Epidermal melanocyte (primary cell): ENCODE measurements at regions not wholly inside any gene's neighbourhood (a gene's known extent, or its start where the extent isn't known, plus 50 kb on each side); places are given as distances from the start of the nearest gene placed in this dataset.
"Not testable (repeated sequence)": the region's sequence is repeated elsewhere in the genome, so short reads cannot be mapped to it uniquely, and the experiment has no call there.

ENCODE experiments used
- DNase-seq: peaks from one replicate; pipeline ENCODE4 v3.0.0; 2011; ENCODE audit warnings: low spot score; ENCODE audit not compliant: insufficient read length

DNA sequence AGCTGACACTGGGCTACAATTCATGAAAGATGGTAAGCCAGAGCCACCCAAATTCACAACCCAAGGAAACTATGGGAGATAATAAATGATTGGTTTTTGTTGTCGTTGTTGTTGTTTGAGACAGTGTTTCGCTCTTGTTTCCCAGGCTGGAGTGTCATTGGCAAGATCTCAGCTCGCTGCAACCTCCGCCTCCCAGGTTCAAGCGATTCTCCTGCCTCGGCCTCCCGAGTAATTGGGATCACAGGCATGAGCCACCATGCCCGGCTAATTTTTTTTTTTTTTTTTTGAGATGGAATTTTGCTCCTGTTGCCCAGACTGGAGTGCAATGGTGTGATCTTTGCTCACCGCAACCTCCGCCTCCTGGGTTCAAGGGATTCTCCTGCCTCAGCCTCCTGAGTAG, 65.9 kb upstream of the METTL9 start:
- not testable (repeated sequence) for DNase-seq

DNA sequence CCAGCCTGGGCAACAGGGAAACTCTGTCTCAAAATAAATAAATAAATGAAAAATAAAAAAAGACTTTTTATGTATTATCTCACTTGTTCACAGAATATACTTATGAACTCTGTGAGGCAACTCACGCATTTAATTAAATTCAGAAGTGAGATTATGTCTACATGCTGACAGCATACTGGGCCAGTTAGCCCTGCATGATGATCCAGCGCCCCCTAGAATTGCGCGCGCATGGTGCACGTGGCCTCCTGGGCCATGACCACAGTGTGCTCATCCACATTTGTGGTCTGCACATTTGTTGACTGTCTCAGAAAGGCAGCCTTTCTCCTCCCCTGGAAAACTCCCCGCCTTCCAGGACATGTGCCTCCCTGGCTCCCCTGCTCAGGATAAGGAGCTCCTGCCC, 64.8 kb upstream of the METTL9 start:
- not testable (repeated sequence) for DNase-seq

DNA sequence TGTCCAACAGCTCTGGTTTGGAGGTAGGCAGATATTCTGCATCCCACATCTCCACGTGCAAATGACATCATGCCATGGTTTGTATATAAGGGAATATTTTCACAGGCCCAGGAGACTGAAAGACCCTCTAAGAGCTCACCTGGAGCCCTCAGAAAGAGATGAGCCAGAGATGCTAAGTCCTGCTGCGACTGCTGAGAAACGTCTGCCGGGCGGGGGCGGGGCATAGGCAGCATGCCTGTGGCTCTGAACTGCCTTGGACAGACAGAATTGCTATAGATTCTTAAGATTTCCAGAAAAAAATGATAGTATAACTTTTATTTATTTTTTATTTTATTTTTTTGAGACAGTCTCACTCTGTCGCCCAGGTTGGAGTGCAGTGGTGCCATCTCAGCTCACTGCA, 64.2 kb upstream of the METTL9 start:
- not testable (repeated sequence) for DNase-seq

DNA sequence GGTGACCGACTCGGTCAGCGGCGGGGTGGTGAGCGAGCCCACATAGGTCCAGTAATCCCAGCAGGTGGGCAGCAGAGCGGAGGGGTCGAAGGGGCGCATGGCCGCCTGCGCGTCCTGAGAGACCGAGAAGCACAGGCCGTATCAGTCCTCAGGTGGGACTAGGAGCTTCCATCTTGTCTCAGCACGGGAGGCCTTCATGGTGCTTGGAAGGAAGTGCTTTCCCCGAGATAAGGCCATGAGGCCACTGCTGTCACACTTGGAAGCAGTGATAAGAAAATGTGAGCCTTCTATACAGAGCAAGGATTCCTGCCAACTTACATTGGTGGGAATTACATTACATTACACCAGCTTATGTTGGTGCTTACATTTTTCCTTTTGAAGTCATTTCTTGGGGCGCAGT, 62.6 kb upstream of the METTL9 start:
- not testable (repeated sequence) for DNase-seq

DNA sequence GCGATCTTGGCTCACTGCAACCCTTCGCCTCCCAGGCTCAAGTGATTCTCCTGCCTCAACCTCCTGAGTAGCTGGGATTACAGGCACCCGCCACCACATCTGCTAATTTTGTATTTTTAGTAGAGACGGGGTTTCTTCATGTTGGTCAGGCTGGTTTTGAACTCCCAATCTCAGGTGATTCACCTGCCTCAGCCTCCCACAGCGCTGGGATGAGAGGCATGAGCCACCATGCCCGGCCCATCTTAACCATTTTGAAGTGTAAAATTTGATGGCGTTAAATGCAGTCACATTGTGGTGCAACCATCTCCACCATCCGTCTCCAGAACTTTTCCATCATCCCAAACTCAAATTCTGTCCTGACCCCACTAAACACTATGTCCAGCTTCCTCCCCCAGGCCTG, 61.8 kb upstream of the METTL9 start:
- DNase-seq, result not testable (repeated sequence)

DNA sequence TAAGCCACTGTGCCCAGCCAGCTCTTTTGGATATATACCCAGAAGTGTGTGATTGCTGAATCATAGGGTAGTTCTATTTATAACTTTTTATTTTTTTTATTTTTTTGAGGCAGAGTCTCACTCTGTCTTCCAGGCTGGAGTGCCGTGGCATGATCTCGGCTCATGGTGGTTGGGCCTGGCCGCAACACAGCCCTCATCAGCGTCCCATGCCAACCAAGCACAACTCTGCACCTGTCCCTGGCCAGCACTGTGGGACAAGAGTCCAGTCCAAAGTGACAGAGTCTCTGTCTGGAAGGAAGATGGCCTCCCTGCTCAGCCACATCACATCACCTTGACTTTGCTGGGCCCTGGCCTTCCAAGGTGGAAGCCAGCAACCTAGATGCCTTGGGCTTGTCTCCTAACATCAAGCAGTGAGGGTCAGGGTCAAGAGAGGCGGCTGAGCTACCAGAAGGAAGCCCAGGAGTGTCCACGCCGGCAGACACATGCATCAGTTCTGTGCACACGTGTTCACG, 60.2 kb upstream of the METTL9 start:
- not testable (repeated sequence) for DNase-seq

DNA sequence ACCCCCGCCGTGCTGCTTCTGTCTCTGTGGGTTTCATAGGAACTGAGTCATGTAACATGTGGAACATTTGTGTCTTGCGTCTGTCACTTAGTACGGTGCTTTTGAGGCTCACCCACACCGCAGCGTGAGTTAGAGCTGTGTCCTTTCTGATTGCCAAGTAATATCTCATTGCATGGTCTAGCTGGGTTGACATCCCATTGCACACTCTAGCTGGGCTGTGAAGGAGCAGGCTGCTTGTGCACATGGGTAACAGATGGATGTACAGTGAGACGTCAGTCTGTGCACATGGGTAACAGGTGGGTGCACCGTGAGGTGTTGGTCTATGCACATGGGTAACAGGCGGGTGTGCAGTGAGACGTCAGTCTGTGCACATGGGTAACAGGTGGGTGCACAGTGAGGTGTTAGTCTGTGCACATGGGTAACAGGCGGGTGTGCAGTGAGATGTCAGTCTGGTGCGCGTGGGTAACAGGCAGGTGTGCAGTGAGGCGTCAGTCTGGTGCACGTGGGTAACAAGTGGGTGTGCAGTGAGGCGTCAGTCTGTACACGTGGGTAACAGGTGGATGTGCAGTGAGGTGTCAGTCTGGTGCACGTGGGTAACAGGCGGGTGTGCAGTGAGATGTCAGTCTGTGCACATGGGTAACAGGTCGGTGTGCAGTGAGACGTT, 58.5 kb upstream of the METTL9 start:
- not testable (repeated sequence) for DNase-seq

DNA sequence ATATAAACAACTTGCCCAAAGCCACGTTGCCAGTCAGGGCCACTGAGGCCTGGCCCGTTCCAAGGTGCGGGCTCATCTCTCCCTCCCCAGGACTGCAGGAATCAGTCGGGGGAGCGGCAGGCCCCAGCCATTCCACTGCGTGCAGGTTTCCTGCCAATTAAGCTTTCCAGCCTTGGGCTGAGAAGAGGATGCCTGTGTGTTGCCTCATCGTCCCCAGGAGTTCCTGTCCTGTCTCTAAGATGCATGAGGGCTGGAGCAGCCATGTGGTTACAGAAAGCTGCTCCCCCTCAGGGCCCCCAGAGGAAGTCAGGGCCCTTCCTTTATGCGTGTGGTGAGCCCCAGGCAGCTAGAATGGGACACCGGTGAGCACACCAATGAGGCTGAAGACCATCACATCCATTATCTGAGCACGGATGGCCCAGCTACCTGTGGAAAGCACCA, 57.7 kb upstream of the METTL9 start:
- DNase-seq, result not testable (repeated sequence)

DNA sequence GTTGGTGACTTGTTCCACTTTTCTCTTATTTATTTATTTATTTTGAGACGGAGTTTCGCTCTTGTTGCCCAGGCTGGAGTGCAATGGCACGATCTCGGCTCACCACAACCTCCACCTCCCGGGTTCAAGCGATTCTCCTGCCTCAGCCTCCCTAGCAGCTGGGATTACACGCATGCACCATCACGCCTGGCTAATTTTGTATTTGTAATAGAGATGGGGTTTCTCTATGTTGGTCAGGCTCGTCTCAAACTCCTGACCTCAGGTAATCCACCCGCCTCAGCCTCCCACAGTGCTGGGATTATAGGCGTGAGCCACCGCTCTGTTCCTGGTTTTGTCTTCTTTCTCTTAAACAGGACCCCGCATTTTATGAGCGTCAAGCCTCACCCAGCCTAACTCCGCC, 57.3 kb upstream of the METTL9 start:
- DNase-seq, result not testable (repeated sequence)

DNA sequence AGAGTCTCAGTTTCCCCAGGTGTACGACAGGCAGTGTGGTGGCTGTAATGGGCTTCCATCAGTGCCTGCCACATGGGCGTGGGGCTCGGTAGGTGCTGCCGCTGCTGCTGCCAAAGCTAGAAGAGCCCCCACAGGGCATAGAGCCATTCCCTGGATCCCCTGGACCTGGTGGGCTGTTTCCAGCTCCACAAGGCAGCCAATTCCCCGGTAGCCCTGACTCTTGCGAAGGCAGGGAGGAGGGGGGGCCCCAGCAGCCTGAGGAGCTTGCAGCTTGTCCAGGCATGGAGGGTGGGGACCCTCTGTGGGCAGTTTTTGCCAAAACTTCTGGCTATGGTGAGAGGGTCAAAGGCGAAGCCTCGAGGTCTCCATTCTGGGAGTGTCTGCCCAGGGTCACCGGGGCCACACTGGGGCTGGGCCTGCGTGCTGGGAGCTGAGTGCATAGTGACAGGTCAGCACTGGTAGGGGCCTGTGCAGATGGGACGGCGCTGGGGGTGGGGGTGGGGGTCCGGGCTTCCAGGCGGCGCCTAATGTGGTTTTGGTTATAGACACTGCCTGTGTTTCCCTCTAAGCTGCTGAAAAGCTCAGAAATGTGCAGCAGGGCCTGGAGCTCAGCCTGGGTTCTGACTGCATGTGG, 56.8 kb upstream of the METTL9 start:
- not testable (repeated sequence) for DNase-seq

DNA sequence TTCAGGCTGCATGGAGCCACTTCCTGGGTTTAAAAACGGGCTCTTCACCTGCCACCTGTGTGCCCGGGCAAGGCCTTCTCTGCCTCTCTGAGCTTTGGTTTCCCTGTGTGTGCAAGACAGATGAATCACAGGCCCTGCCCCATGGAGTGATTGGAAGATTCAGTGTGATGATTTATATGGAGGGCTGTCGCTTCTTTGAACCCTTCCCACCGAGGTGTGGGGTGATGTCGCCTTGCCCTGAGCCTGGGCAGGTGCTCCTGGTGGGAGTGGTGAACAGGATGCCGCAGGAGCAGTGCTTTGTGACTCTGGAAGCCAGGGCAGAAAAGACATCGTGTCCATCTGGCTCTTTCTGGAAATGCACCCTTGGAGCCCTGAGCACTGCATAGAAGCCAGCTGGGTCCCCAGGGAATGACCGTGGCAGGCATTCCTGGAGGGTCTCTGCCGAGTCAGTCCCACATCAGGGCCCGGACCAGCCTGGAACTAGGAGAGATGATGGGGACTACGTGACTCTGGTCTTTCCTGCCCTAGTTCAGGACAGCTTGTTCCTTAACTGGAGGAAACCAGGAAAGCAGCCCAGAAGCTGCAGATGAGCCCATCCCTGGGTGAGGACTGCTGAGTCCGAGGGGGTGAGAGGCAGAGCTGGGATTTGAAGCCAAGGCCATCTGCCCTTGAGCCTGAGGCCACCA, 56.1 kb upstream of the METTL9 start:
- not testable (repeated sequence) for DNase-seq

DNA sequence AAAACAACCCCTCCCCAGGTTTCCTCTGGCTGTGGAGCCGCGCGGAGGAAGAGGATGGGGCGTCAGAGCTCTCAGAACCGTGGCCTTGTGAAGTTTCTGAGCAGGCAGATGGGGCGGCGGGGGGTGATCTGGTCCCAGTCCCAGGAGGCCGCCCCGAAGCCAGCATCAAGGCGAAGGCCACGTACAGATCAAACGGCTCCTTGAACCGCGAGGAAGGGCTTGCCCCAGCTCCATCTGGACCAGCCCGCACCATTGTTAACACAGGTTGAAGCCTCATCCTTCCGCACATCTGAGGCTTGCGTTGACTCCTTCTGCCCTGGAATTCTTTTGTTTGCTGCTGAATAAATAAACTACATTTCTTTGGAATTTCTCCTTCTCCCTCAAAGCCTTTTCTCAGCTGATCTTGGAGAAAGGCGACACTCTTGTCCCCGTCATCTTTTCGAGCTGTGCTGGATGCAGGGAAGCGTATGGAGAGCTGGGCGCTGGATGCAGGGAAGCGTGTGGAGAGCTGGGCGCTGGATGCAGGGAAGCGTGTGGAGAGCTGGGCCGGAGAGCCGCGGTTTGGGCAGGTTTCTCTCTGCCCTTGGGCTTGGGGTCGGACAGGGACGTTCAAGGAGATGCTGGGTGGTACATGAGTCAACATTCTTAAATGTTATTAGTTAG, 53.6 kb upstream of the METTL9 start:
- not testable (repeated sequence) for DNase-seq

DNA sequence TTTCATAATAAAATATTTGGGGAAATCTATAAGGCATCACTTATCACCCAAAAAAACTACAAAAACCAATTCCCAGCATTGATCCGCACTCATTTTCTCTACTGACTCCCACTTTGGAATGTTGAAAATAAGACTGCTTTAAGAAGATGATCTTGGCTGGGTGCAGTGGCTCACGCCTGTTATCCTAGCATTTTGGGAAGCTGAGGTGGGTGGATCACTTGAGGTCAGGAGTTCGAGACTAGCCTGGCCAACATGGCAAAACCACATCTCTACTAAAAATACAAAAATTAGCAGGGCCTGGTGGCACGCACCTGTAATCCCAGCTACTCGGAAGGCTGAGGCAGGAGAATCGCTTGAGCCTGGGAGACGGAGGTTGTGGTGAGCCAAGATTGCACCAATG, 50.0 kb upstream of the METTL9 start:
- DNase-seq, result not testable (repeated sequence)
